Tibial nerve (tissue), 4 donors: ENCODE measurements at regions not wholly inside any gene's neighbourhood (a gene's known extent, or its start where the extent isn't known, plus 50 kb on each side); places are given as distances from the start of the nearest gene placed in this dataset.

Experiments
- EP300 ChIP-seq, 2 donors: sonication (generic); formaldehyde crosslinking; IDR thresholded peaks; one replicate each; pipeline ENCODE4 v1.6.1; 2017; ENCODE audit warnings: antibody characterized with exemption in 2 of 2, mild to moderate bottlenecking in 1 of 2
- TF ChIP-seq, protein P1 (sequence below), 5 experiments: fragments of 200-600 bp in 3 of 5; fragments of 450-650 bp in 2 of 5; sonication (generic) in 3 of 5; IDR thresholded peaks; one replicate each; pipeline ENCODE4 v1.5.1; 2016 to 2019; ENCODE audit warnings: antibody characterized with exemption in 5 of 5, mild to moderate bottlenecking in 3 of 5, moderate library complexity in 2 of 5

DNA sequence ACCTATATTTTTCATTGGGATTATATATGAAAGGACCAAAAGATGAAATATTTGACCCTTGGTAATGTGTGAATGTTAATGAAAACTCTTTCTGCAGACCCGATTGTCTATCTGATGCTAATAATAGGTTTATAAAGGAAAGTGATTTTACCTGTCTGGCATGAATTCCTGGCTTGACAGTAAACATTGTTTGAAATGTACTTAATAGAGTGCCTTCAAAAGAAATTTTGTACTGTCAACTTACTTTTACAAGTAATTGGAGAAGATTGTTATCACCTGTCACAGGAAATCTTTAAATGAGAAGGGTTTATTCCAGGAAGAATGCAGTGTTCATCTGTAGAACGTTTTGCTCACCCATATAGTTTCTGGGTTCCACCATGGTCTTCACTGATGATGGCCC, 588.2 kb downstream of the INHBA start:
- TF ChIP-seq, protein P1, sequence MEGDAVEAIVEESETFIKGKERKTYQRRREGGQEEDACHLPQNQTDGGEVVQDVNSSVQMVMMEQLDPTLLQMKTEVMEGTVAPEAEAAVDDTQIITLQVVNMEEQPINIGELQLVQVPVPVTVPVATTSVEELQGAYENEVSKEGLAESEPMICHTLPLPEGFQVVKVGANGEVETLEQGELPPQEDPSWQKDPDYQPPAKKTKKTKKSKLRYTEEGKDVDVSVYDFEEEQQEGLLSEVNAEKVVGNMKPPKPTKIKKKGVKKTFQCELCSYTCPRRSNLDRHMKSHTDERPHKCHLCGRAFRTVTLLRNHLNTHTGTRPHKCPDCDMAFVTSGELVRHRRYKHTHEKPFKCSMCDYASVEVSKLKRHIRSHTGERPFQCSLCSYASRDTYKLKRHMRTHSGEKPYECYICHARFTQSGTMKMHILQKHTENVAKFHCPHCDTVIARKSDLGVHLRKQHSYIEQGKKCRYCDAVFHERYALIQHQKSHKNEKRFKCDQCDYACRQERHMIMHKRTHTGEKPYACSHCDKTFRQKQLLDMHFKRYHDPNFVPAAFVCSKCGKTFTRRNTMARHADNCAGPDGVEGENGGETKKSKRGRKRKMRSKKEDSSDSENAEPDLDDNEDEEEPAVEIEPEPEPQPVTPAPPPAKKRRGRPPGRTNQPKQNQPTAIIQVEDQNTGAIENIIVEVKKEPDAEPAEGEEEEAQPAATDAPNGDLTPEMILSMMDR (IDR thresholded peaks at IDR 0.05): no peak
- no peak for TF ChIP-seq EP300 (IDR thresholded peaks at IDR 0.05)
